GM19239 (cell line): ENCODE measurements at regions not wholly inside any gene's neighbourhood (a gene's known extent, or its start where the extent isn't known, plus 50 kb on each side); places are given as distances from the start of the nearest gene placed in this dataset.

ENCODE experiments used
- DNase-seq: peaks from one replicate; pipeline ENCODE4 v3.0.0; 2011; ENCODE audit warnings: low spot score; ENCODE audit not compliant: insufficient read length
- FAIRE-seq: peaks from 2 replicates; lab custom pipeline; 2011; peaks lifted over from hg19 to GRCh38; lab: Jason Lieb, UNC

- peak; percentile 76 for FAIRE-seq
- DNase-seq, result no peak
Observed at GRCh38 chrX:109841869-109842579, 109.0 kb upstream of the ACSL4 start.

GRCh38 chrX:109842611-109843010, 109.6 kb upstream of the ACSL4 start:
- FAIRE-seq (no peak), DNase-seq (no peak)

- FAIRE-seq (peak; percentile 94), DNase-seq (no peak)
Observed at GRCh38 chrX:109843963-109844751, 111.1 kb upstream of the ACSL4 start.

GRCh38 chrX:109844986-109845385, 111.9 kb upstream of the ACSL4 start:
- FAIRE-seq (no peak), DNase-seq (no peak)

- DNase-seq, result no peak
- no peak for FAIRE-seq
Observed at GRCh38 chrX:109845996-109846395, 112.9 kb upstream of the ACSL4 start.

GRCh38 chrX:109847257-109848187, 114.5 kb upstream of the ACSL4 start:
- peak; percentile 74 for FAIRE-seq

GRCh38 chrX:109848461-109849050, 115.5 kb upstream of the ACSL4 start:
- FAIRE-seq (peak; percentile 100), DNase-seq (no peak)

More at GRCh38 chrX:109847257-109848187, 114.5 kb upstream of the ACSL4 start:
- DNase-seq, result no peak

GRCh38 chrX:109854096-109854495, 121.0 kb upstream of the ACSL4 start:
- DNase-seq (no peak), FAIRE-seq (no peak)

GRCh38 chrX:109855501-109855900, 122.4 kb upstream of the ACSL4 start:
- DNase-seq (no peak), FAIRE-seq (no peak)

- DNase-seq, result no peak
- peak; percentile 78 for FAIRE-seq
Observed at GRCh38 chrX:109856974-109857373, 123.9 kb upstream of the ACSL4 start.

GRCh38 chrX:109857584-109858228, 124.6 kb upstream of the ACSL4 start:
- FAIRE-seq, result peak; percentile 55
- no peak for DNase-seq

GRCh38 chrX:109858602-109859341, 125.7 kb upstream of the ACSL4 start:
- DNase-seq (no peak), FAIRE-seq (no peak)

GRCh38 chrX:109859651-109860050, 126.6 kb upstream of the ACSL4 start:
- no peak for FAIRE-seq

GRCh38 chrX:109862433-109862832, 129.4 kb upstream of the ACSL4 start:
- no peak for DNase-seq
- FAIRE-seq, result no peak

More at GRCh38 chrX:109859651-109860050, 126.6 kb upstream of the ACSL4 start:
- no peak for DNase-seq

- DNase-seq (no peak), FAIRE-seq (no peak)
Observed at GRCh38 chrX:109863811-109864210, 130.8 kb upstream of the ACSL4 start.

GRCh38 chrX:109871121-109871888, 131.6 kb upstream of the TMEM164 start:
- DNase-seq (no peak), FAIRE-seq (no peak)

GRCh38 chrX:109872021-109872732, 130.7 kb upstream of the TMEM164 start:
- no peak for DNase-seq
- no peak for FAIRE-seq

- FAIRE-seq (no peak), DNase-seq (no peak)
Observed at GRCh38 chrX:109873574-109873973, 129.3 kb upstream of the TMEM164 start.
